ENCODE measurements at regions not wholly inside any gene's neighbourhood (a gene's known extent, or its start where the extent isn't known, plus 50 kb on each side); places are given as distances from the start of the nearest gene placed in this dataset.

DNA sequence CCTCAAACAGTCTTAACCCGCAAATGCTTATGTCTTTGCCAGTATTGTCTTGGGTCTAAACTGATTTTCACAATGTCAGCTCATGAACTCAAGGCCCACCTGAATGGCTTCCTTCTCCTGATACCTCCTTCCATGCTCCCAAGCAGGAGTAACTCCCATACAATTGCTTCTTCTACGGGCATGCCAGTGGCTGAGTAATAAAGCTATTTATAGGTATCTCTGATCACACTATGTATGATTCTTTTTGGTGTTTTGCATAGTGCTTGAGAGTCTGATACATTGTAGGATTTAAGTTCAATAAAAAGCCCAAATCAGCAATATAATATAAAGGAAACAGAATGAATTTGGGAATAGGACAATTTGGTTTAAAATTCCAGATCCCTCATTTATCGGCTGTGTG lies 235.0 kb upstream of the DCN start:
- TF ChIP-seq, protein P1, sequence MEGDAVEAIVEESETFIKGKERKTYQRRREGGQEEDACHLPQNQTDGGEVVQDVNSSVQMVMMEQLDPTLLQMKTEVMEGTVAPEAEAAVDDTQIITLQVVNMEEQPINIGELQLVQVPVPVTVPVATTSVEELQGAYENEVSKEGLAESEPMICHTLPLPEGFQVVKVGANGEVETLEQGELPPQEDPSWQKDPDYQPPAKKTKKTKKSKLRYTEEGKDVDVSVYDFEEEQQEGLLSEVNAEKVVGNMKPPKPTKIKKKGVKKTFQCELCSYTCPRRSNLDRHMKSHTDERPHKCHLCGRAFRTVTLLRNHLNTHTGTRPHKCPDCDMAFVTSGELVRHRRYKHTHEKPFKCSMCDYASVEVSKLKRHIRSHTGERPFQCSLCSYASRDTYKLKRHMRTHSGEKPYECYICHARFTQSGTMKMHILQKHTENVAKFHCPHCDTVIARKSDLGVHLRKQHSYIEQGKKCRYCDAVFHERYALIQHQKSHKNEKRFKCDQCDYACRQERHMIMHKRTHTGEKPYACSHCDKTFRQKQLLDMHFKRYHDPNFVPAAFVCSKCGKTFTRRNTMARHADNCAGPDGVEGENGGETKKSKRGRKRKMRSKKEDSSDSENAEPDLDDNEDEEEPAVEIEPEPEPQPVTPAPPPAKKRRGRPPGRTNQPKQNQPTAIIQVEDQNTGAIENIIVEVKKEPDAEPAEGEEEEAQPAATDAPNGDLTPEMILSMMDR (IDR thresholded peaks at IDR 0.05; ENCODE audit: low read depth, low read length, missing control alignments), result no peak
- no peak for DNase-seq (ENCODE audit: extremely low read depth, low read depth)
- no peak overlapping the region for H3K4me3 ChIP-seq (replicated peaks; ENCODE audit: low read depth, low read length)

GRCh38 chr12:91414636-91415035 lies 232.0 kb upstream of the DCN start:
- no peak overlapping the region for H3K4me3 ChIP-seq (replicated peaks; ENCODE audit: low read depth, low read length)
- no peak for DNase-seq (ENCODE audit: extremely low read depth, low read depth)
- TF ChIP-seq, protein P1 (IDR thresholded peaks at IDR 0.05; ENCODE audit: low read depth, low read length, missing control alignments), result no peak

GRCh38 chr12:91413581-91414546 lies 231.2 kb upstream of the DCN start:
- peak; percentile 49 for DNase-seq (ENCODE audit: extremely low read depth, low read depth)

GRCh38 chr12:91406920-91407341 lies 224.3 kb upstream of the DCN start:
- TF ChIP-seq, protein P1 (IDR thresholded peaks at IDR 0.05; ENCODE audit: low read depth, low read length, missing control alignments), result no peak
- DNase-seq (ENCODE audit: extremely low read depth, low read depth), result peak; percentile 7
- no peak overlapping the region for H3K4me3 ChIP-seq (replicated peaks; ENCODE audit: low read depth, low read length)

More at GRCh38 chr12:91413581-91414546, 231.2 kb upstream of the DCN start:
- TF ChIP-seq, protein P1 (IDR thresholded peaks at IDR 0.05; ENCODE audit: low read depth, low read length, missing control alignments), result no peak
- no peak overlapping the region for H3K4me3 ChIP-seq (replicated peaks; ENCODE audit: low read depth, low read length)

DNA sequence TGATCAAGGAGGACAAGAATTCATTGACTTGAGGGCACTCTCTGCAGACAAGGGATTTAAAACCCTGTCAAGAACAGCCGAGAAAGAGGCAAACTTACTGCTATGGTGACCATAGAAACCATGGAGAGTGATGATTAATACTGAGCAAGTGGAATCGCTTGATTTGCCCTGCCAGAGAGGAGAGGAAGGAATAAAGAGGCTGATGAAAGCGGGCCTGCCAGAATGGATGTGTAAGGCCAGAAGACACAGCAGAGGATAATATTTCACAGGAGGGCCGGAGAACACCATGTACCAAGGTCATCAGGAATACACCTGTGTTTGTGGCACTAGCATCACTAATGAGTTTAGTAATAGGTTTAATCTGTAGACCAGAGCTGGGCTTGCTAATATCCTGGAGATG lies 221.8 kb upstream of the DCN start:
- no peak for DNase-seq (ENCODE audit: extremely low read depth, low read depth)
- TF ChIP-seq, protein P1 (IDR thresholded peaks at IDR 0.05; ENCODE audit: low read depth, low read length, missing control alignments), result no peak
- no peak overlapping the region for H3K4me3 ChIP-seq (replicated peaks; ENCODE audit: low read depth, low read length)

- H3K4me3 ChIP-seq (replicated peaks; ENCODE audit: low read depth, low read length), result no peak overlapping the region
- no peak for DNase-seq (ENCODE audit: extremely low read depth, low read depth)
- TF ChIP-seq, protein P1 (IDR thresholded peaks at IDR 0.05; ENCODE audit: low read depth, low read length, missing control alignments), result no peak
These were observed 218.6 kb upstream of the DCN start for GRCh38 chr12:91401190-91401589.

Measured in HFF-Myc (cell line).